ENCODE measurements at regions not wholly inside any gene's neighbourhood (a gene's known extent, or its start where the extent isn't known, plus 50 kb on each side); places are given as distances from the start of the nearest gene placed in this dataset.

DNA sequence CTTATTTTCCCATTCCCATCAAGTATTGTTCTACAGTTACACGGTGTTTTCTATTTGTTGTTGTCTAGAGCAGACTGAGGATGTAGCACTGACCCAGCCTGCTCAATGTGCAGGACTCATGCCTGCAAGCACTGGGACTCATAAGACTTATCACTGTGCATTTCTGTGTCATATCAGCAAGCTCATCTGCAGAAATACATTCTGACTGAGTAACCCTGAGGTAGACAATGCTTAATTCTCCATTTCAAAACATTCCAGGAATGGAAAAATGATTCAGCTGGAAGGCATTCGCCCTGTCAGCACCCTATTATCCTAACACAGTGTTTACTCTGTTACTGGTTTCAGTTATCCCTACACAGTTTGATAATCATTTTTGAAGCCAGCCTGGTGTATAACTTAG is 2506.4 kb downstream of the PCDH9 start (continued):
- TF ChIP-seq, protein P1, sequence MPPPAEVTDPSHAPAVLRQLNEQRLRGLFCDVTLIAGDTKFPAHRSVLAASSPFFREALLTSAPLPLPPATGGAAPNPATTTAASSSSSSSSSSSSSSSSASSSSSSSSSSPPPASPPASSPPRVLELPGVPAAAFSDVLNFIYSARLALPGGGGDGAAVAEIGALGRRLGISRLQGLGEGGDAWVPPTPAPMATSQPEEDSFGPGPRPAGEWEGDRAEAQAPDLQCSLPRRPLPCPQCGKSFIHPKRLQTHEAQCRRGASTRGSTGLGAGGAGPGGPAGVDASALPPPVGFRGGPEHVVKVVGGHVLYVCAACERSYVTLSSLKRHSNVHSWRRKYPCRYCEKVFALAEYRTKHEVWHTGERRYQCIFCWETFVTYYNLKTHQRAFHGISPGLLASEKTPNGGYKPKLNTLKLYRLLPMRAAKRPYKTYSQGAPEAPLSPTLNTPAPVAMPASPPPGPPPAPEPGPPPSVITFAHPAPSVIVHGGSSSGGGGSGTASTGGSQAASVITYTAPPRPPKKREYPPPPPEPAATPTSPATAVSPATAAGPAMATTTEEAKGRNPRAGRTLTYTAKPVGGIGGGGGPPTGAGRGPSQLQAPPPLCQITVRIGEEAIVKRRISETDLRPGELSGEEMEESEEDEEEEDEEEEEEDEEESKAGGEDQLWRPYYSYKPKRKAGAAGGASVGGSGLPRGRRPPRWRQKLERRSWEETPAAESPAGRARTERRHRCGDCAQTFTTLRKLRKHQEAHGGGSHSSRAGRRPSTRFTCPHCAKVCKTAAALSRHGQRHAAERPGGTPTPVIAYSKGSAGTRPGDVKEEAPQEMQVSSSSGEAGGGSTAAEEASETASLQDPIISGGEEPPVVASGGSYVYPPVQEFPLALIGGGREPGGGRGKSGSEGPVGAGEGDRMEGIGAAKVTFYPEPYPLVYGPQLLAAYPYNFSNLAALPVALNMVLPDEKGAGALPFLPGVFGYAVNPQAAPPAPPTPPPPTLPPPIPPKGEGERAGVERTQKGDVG (CRISPR knock-in tag; IDR thresholded peaks at IDR 0.05), result no peak
- no peak for TF ChIP-seq BCL11A (IDR thresholded peaks at IDR 0.05; ENCODE audit: low read depth, low read length)
- TF ChIP-seq, protein P2, sequence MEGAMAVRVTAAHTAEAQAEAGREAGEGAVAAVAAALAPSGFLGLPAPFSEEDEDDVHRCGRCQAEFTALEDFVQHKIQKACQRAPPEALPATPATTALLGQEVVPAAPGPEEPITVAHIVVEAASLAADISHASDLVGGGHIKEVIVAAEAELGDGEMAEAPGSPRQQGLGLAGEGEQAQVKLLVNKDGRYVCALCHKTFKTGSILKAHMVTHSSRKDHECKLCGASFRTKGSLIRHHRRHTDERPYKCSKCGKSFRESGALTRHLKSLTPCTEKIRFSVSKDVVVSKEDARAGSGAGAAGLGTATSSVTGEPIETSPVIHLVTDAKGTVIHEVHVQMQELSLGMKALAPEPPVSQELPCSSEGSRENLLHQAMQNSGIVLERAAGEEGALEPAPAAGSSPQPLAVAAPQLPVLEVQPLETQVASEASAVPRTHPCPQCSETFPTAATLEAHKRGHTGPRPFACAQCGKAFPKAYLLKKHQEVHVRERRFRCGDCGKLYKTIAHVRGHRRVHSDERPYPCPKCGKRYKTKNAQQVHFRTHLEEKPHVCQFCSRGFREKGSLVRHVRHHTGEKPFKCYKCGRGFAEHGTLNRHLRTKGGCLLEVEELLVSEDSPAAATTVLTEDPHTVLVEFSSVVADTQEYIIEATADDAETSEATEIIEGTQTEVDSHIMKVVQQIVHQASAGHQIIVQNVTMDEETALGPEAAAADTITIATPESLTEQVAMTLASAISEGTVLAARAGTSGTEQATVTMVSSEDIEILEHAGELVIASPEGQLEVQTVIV (IDR thresholded peaks at IDR 0.05; ENCODE audit: borderline replicate concordance, partially characterized antibody), result no peak
- TF ChIP-seq RB1 (IDR thresholded peaks at IDR 0.05; ENCODE audit: borderline replicate concordance), result no peak
- no peak for TF ChIP-seq DPF2 (IDR thresholded peaks at IDR 0.05)
- no peak for TF ChIP-seq MTA2 (IDR thresholded peaks at IDR 0.05; ENCODE audit: low read depth)
- TF ChIP-seq RAD21 (IDR thresholded peaks at IDR 0.05; ENCODE audit: insufficient read depth, low read depth, low read length), result no peak
- TF ChIP-seq NFIC (IDR thresholded peaks at IDR 0.05; ENCODE audit: low read depth, low read length), result no peak
- no peak for TF ChIP-seq NFXL1 (IDR thresholded peaks at IDR 0.05; ENCODE audit: borderline replicate concordance)
